Naive B cell (primary cell): ENCODE measurements at regions not wholly inside any gene's neighbourhood (a gene's known extent, or its start where the extent isn't known, plus 50 kb on each side); places are given as distances from the start of the nearest gene placed in this dataset.
"Not testable (repeated sequence)": the region's sequence is repeated elsewhere in the genome, so short reads cannot be mapped to it uniquely, and the experiment has no call there.

Experiments used
- ATAC-seq, 2 donors: fragments of 150-1000 bp; cut with Tn5 transposase; 2 replicates each; pipeline ENCODE4 v1.10.0; 2021; ENCODE audit warnings: low read depth in 2 of 2, mild to moderate bottlenecking in 2 of 2, moderate library complexity in 2 of 2
- DNase-seq: peaks from one replicate; pipeline ENCODE4 v3.0.0; 2022
- H3K27ac Mint-ChIP-seq, 6 donors: one replicate each; pipeline ENCODE4 v1.8.0; 2020 to 2022; ENCODE audit warnings: mild to moderate bottlenecking in 6 of 6, mixed read lengths in 6 of 6, moderate library complexity in 5 of 6, inconsistent platforms in 2 of 6
- H3K27me3 Mint-ChIP-seq, 3 donors: one replicate each; pipeline ENCODE4 v1.8.0; 2021 to 2022; ENCODE audit warnings: mixed read lengths in 3 of 3, mild to moderate bottlenecking in 1 of 3
- H3K36me3 Mint-ChIP-seq, 2 donors: one replicate each; pipeline ENCODE4 v1.8.0; 2020 to 2022; ENCODE audit warnings: mixed read lengths in 2 of 2, inconsistent platforms in 1 of 2, mild to moderate bottlenecking in 1 of 2
- H3K4me1 Mint-ChIP-seq, 3 donors: one replicate each; pipeline ENCODE4 v1.8.0; 2020 to 2022; ENCODE audit warnings: mixed read lengths in 3 of 3, inconsistent platforms in 1 of 3, mild to moderate bottlenecking in 1 of 3, moderate library complexity in 1 of 3
- H3K4me3 Mint-ChIP-seq, 8 donors: one replicate each; pipeline ENCODE4 v1.8.0; 2020 to 2022; ENCODE audit warnings: mild to moderate bottlenecking in 8 of 8, mixed read lengths in 8 of 8, moderate library complexity in 8 of 8, inconsistent platforms in 2 of 8
- H3K9me3 Mint-ChIP-seq, 7 donors: one replicate each; pipeline ENCODE4 v1.8.0; 2020 to 2022; ENCODE audit warnings: mixed read lengths in 7 of 7, mild to moderate bottlenecking in 5 of 7, inconsistent platforms in 2 of 7, moderate library complexity in 1 of 7

DNA sequence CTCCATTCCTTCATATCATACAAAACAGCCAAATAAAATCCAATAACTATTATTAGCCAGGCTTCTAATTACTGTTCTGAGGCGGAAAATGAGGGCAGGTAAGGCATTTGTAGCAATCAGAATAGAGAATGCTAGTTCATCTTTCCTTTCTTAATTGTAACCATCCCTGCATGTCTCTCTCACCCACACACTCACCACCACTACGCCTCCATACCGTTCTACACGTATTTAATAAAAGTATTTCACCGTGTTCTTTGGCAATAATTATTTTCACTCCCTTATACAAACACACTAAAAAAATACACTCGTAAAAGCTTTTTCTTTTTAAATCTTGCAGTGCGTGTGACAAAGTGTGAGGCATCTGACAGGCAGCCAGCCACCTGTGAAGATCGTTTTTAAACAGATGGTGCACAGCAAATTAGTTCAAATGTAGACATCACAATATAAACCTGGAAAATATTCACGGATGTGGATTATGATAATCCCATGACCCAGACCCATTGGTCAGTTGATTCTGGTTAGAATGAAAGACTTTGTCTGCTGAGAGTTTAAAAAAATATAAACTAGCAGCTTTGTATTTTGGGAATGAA, 653.6 kb downstream of the REEP3 start:
- no peak for DNase-seq
- Mint-ChIP-seq H3K4me3 (no peak overlapping the region), H3K27me3 (no peaks in the 10 kb centered on the region), H3K27ac (no peak overlapping the region), H3K36me3 (no peaks in the 10 kb centered on the region), H3K9me3 (peaks cover 0 to 5% (median 2%) of the 10 kb centered on the region in 7 donors), H3K4me1 (no peaks in the 10 kb centered on the region)
- ATAC-seq = no peak

DNA sequence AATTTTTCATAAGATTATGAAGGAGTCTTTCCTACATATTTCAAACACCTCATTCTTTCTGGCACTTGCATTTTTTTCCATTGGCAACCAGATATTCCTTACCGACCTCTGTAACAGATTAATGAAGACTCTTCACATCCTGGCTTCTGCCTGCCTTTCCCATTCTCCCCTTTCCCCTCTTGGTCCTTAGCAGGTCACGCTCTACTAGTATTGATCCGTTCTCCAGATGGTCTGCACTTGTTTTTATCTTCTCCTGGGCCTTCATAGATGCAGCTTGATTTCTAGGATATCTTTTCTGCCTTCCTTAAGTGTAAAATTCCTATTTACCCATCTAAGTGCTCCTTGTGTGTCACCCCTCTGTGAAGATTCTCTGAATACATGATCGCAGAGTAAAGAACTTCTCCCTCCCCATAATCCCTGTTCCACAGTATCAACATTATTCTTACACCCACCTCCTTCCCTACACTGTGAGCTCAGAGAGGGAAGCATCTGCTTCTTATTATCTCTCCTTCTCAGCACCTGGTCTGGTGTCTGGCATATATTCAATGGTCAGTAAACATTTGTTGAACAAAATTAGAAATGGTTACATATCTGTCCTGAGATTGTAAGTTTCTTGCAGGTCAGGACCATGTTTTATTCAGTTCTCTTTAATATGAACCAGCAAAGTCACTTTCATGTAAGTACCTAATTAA, 654.2 kb downstream of the REEP3 start:
- Mint-ChIP-seq H3K27me3 (no peaks in the 10 kb centered on the region), H3K36me3 (no peaks in the 10 kb centered on the region), H3K27ac (no peak overlapping the region), H3K4me1 (no peaks in the 10 kb centered on the region), H3K4me3 (no peak overlapping the region), H3K9me3 (peaks cover 0 to 3% (median 1%) of the 10 kb centered on the region in 7 donors)
- no peak for ATAC-seq
- DNase-seq = no peak

DNA sequence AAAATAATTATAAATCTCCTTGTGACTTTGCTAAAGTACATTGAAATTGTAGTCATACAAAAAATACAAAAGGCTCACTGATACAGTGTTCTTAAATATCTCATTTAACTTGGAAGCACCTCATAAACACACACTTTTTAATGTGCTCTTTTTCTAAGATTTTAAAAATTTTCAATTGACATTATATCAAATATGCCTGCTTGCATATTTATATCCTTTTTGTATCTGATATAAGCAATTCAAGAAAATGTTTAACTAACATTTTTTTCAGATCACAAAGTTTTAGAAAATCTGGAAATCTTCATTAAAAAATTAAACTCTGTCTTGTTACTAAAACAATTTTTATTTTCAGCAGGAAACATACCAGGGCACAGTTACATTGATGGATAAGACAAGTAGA, 661.5 kb downstream of the REEP3 start:
- Mint-ChIP-seq H3K4me1 (no peaks in the 10 kb centered on the region), H3K9me3 (no peaks in the 10 kb centered on the region), H3K27me3 (no peaks in the 10 kb centered on the region), H3K36me3 (no peaks in the 10 kb centered on the region), H3K4me3 (no peak overlapping the region), H3K27ac (no peak overlapping the region)
- DNase-seq = no peak
- no peak for ATAC-seq

DNA sequence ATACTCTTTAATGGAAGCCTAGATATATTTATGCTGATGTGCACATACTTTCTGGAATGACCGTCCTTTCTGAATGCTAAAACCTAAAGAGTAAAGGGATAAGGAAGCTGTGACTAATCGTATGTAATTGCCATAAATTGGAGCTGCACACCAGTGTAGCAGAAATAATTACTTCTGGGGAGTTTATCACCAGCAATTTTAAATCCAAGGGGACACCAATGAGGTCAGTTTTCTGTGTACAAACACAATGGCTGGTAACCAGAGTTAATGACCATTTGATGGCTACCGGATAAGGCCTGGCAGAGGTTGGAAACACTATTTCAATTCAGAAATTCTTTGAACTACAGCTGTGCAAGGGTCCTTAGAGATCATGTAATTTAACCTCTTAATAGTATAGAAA, 670.1 kb downstream of the REEP3 start:
- no peak overlapping the region for H3K4me3 Mint-ChIP-seq
- H3K27me3 Mint-ChIP-seq = no peaks in the 10 kb centered on the region
- DNase-seq (no peak), ATAC-seq (no peak)
- H3K27ac Mint-ChIP-seq = no peak overlapping the region
- peaks cover 0 to 7% (median 3%) of the 10 kb centered on the region in 7 donors for H3K9me3 Mint-ChIP-seq
- H3K36me3 Mint-ChIP-seq = no peaks in the 10 kb centered on the region
- H3K4me1 Mint-ChIP-seq = no peaks in the 10 kb centered on the region

DNA sequence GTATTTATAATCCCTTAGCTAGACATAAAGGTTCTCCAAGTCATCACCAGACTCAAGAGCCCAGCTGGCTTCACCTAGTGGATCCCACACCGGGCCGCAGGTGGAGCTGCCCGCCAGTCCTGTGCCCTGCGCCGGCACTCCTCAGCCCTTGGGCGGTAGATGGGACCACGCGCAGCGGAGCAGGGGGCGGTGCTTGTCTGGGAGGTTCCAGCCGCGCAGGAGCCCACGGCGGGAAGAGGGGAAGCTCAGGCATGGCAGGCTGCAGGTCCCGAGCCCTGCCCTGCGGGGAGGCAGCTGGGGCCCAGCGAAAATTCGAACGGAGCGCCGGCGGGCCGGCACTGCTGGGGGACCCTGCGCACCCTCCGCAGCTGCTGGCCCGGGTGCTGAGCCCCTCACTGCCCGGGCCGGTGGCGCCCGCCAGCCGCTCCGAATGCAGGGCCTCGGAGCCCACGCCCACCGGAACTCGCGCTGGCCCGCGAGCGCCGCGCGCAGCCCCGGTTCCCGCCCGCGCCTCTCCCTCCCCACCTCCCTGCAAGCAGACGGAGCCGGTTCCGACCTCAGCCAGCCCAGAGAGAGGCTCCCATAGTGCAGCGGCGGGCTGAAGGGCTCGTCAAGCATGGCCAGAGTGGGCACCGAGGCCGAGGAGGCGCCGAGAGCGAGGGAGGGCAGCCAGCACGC, 675.6 kb downstream of the REEP3 start:
- DNase-seq = no peak
- no peaks in the 10 kb centered on the region for H3K27me3 Mint-ChIP-seq

DNA sequence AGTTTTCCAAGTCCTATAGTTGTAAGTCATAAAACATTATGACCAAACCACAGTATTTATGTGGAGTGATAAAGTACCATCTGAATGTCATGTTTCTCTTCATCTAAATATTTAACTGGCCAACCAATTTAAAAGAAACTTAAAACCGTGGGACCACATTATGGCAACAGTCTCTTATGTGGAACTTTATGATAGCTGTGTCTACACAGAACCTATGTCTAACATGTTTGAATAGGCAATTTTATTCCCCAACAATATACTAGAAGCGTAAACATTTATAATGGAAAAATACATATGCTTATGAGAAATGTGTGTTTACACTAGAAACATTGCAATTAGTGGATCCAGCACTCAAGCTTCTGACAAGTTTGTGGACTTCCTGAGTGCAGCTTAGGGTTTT, 680.7 kb downstream of the REEP3 start:
- no peaks in the 10 kb centered on the region for H3K36me3 Mint-ChIP-seq
- H3K9me3 Mint-ChIP-seq = peaks cover 0 to 6% (median 0%) of the 10 kb centered on the region in 7 donors

More for the DNA sequence above, 675.6 kb downstream of the REEP3 start:
- H3K4me1 Mint-ChIP-seq = no peaks in the 10 kb centered on the region
- no peak for ATAC-seq
- peaks cover 0 to 9% (median 5%) of the 10 kb centered on the region in 7 donors for H3K9me3 Mint-ChIP-seq
- H3K27ac Mint-ChIP-seq = no peak overlapping the region
- H3K36me3 Mint-ChIP-seq = no peaks in the 10 kb centered on the region
- H3K4me3 Mint-ChIP-seq = no peak overlapping the region

DNA sequence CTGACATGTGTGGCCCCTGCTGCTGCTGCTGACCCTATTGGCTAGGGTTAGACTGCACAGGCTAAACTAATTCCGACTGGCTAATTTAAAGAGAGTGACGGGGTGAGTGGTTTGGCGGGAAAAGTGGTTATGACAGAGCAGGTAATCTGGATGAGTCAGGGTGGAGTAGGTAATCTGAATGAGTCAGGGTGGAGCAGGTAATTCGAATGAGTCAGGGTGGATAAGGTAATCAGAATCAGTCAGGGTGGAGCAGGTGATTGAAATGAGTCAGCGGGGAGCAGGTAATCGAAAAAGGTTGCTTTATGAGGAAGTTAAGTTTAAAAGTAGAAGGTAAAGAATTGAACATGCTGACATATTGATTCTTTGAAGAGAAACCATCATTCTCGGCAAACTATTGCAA, 683.3 kb downstream of the REEP3 start:
- not testable (repeated sequence) for H3K27me3 Mint-ChIP-seq, H3K27ac Mint-ChIP-seq, ATAC-seq, H3K9me3 Mint-ChIP-seq, H3K4me3 Mint-ChIP-seq, H3K36me3 Mint-ChIP-seq, DNase-seq, H3K4me1 Mint-ChIP-seq

More for the DNA sequence above, 680.7 kb downstream of the REEP3 start:
- DNase-seq (no peak), ATAC-seq (no peak)
- Mint-ChIP-seq H3K27ac (no peak overlapping the region), H3K27me3 (no peaks in the 10 kb centered on the region), H3K4me3 (no peak overlapping the region), H3K4me1 (no peaks in the 10 kb centered on the region)

DNA sequence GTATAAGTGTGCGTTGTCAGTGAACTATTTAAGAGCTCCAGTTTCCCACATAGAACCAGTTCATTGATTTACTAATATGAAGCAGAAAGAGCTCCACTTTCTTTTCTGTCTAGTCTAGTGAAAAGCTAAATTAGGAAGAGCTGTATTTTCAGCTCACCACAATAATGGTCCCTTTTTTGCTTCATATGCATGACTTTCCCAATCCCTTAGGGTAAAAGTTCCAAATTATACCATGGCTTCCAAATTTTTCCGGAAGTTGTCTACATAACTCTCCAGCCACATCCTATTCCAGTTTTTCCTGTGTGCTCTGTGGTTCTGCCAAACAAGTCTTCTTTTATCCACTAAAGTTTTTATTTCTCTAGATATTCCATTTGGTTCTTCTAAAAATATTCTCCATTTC, 685.2 kb downstream of the REEP3 start:
- H3K27me3 Mint-ChIP-seq = no peaks in the 10 kb centered on the region
- H3K4me1 Mint-ChIP-seq = no peaks in the 10 kb centered on the region
- DNase-seq = no peak
- no peak overlapping the region for H3K27ac Mint-ChIP-seq
- peaks cover 0 to 13% (median 4%) of the 10 kb centered on the region in 7 donors for H3K9me3 Mint-ChIP-seq
- H3K4me3 Mint-ChIP-seq = no peak overlapping the region
- H3K36me3 Mint-ChIP-seq = no peaks in the 10 kb centered on the region
- ATAC-seq = no peak

DNA sequence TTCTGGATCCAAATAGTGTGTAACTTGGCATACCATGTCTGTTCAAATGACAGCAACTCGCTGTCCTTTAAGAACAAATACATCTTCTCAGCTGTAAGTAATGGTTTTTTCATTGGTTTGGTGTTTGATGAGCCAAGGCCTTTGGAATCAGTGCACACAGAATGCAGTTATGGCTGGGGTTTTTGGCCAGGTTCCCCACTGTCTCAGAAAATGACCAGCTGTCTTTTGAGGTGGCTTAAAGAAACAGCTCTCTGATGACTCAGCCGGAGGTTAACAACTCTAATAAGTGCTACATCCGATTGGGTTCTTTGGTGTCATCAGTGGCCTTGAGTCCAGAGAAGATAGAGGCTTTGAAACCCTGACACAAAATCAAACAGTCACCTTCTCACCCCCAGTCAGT, 688.4 kb downstream of the REEP3 start:
- Mint-ChIP-seq H3K36me3 (no peaks in the 10 kb centered on the region), H3K27me3 (no peaks in the 10 kb centered on the region), H3K4me3 (no peak overlapping the region), H3K9me3 (peaks cover 0 to 13% (median 2%) of the 10 kb centered on the region in 7 donors), H3K27ac (no peak overlapping the region), H3K4me1 (no peaks in the 10 kb centered on the region)
- ATAC-seq = no peak
- no peak for DNase-seq

DNA sequence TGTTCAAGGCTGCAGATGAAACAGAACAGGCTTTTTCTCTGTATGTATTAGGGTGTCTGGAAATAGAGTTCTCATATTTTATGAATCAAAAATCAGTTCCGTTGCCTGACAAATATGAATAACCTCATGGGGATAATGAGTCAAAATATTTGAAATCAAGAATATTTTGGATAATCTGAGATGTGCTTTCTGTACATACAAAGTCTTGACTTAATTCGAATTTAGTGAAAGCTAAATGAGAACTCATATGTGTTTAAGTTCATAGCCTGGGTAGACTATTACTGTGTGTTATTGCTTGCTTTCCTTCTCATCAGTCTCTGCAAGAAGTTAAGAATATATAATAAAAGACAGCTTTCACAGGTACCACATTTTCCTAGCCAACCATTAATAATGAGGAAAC, 689.0 kb downstream of the REEP3 start:
- H3K4me3 Mint-ChIP-seq = no peak overlapping the region
- no peaks in the 10 kb centered on the region for H3K4me1 Mint-ChIP-seq
- no peak overlapping the region for H3K27ac Mint-ChIP-seq
- ATAC-seq (no peak), DNase-seq (no peak)
- peaks cover 0 to 13% (median 2%) of the 10 kb centered on the region in 7 donors for H3K9me3 Mint-ChIP-seq
- no peaks in the 10 kb centered on the region for H3K27me3 Mint-ChIP-seq
- H3K36me3 Mint-ChIP-seq = no peaks in the 10 kb centered on the region

DNA sequence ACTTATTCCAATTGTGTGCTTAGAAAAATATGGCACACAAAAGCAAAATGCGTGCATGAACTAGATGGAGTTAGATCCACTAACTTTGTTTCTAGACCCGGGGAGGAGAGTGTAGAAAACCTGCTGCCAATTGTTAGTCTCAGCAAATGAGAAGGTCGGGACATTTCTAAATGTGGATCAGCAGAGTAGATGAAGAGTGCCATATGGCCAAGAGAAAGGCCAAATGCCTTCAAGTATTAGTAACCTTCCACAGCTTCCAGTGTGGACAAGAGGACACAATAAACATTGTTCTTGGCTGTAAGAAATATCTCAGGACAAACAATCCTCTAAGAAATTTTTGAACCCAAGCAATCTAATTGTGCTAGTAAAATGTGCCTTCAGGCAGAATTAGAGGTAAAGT, 690.3 kb downstream of the REEP3 start:
- Mint-ChIP-seq H3K4me1 (no peaks in the 10 kb centered on the region), H3K27me3 (no peaks in the 10 kb centered on the region), H3K9me3 (peaks cover 0 to 13% (median 2%) of the 10 kb centered on the region in 7 donors), H3K27ac (no peak overlapping the region), H3K36me3 (no peaks in the 10 kb centered on the region), H3K4me3 (no peak overlapping the region)
- DNase-seq = no peak
- no peak for ATAC-seq

DNA sequence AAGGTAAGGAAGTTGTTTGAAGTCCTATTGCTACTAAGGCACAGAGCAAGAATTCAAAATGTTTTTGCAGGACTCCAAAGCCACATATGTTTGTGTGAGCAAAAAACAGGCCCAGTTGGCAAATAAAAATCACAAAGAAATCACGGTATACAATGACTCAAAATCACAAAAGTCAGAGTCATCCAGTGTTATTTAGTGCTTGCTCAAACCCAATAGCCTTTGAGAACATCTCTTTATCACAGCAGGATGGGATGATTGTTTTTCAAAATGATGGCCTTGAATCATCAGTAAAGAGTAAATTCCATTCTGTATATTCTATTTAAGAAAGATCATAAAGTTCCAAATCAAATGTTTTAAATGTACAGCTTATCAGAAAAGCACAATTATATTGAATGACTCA, 693.9 kb downstream of the REEP3 start:
- no peaks in the 10 kb centered on the region for H3K27me3 Mint-ChIP-seq
- ATAC-seq (no peak), DNase-seq (no peak)
- H3K9me3 Mint-ChIP-seq = peaks cover 0 to 7% (median 4%) of the 10 kb centered on the region in 7 donors
- H3K36me3 Mint-ChIP-seq = no peaks in the 10 kb centered on the region
- no peak overlapping the region for H3K4me3 Mint-ChIP-seq
- H3K4me1 Mint-ChIP-seq = no peaks in the 10 kb centered on the region
- H3K27ac Mint-ChIP-seq = no peak overlapping the region

DNA sequence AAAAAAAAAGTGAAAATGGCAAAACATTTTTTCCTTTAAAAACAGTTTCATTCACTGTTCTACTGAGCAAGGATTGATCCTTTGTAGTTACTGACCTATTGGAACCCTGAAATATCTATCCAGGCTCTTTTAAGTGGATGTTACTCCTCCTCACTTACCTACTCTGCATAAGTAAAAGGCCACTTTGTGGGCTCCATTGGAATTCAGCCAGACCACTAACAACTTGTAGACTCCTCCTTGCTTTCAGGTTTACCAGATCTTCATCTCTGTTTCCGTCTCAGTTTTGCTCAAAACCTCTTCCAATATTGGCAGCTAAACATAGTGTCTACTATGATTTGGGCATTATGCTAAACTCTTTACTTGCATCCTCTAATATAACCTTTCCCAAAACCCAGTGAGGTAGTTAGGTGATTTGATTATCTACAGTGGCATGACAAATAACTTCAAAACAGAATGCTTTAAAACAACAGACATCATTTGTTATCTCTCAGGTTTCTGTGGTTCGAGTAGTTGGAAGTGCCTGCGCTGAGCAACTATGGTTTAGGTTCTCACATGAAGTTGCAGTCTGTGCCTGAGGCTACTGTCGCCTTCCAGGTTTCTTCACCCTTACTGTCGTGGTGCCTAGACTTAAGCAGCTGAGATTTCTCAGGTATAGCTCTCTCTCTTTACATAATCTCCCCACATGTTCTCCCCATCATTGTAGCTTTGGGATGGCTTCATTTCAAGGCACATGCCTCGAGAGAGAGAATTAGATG, 698.2 kb downstream of the REEP3 start:
- no peaks in the 10 kb centered on the region for H3K27me3 Mint-ChIP-seq
- H3K36me3 Mint-ChIP-seq = peaks cover 0 to 6% of the 10 kb centered on the region in 2 donors
- H3K9me3 Mint-ChIP-seq = peaks cover 8 to 16% (median 9%) of the 10 kb centered on the region in 7 donors
- no peak overlapping the region for H3K4me3 Mint-ChIP-seq
- no peak overlapping the region for H3K27ac Mint-ChIP-seq
- H3K4me1 Mint-ChIP-seq = no peaks in the 10 kb centered on the region
- DNase-seq (no peak), ATAC-seq (no peak)
